SU-DHL-6 (cell line): ENCODE measurements at regions not wholly inside any gene's neighbourhood (a gene's known extent, or its start where the extent isn't known, plus 50 kb on each side); places are given as distances from the start of the nearest gene placed in this dataset.

Experiments used
- H2AFZ ChIP-seq: fragments of 200-600 bp; sonication (generic); 2 replicates; pipeline ENCODE4 v1.6.1; 2014; ENCODE audit warnings: low read depth, mild to moderate bottlenecking, moderate library complexity, mixed read lengths, antibody characterized with exemption, low read length; ENCODE audit not compliant: severe bottlenecking
- H3F3A ChIP-seq: fragments of 200-600 bp; shearing (Covaris generic); 2 replicates; pipeline ENCODE4 v1.6.0; 2016; ENCODE audit warnings: antibody characterized with exemption, mild to moderate bottlenecking; ENCODE audit not compliant: insufficient read depth
- H3K27ac ChIP-seq: fragments of 200-600 bp; sonication (generic); 2 replicates; pipeline ENCODE4 v1.5.1; 2016; ENCODE audit warnings: low read depth, mild to moderate bottlenecking, low read length, moderate library complexity, mixed read lengths
- H3K27me3 ChIP-seq: fragments of 200-600 bp; sonication (generic), shearing (Covaris generic); 2 replicates; pipeline ENCODE4 v1.6.0; 2014; ENCODE audit warnings: mild to moderate bottlenecking, low read length
- H3K36me3 ChIP-seq: fragments of 200-600 bp; sonication (generic); 2 replicates; pipeline ENCODE4 v1.6.1; 2014; ENCODE audit warnings: mild to moderate bottlenecking, low read length, mixed read lengths
- H3K4me2 ChIP-seq: fragments of 300-600, 200-600 bp; shearing (Covaris generic), sonication (generic); 2 replicates; pipeline ENCODE4 v1.6.0; 2014; ENCODE audit warnings: low read length, low read depth, mild to moderate bottlenecking; ENCODE audit not compliant: poor library complexity, severe bottlenecking
- H3K4me3 ChIP-seq: fragments of 200-600 bp; sonication (generic); 2 replicates; pipeline ENCODE4 v1.5.1; 2014; ENCODE audit warnings: antibody characterized with exemption, low read length, mild to moderate bottlenecking, mixed read lengths; ENCODE audit not compliant: insufficient read depth, poor library complexity, severe bottlenecking
- H3K79me2 ChIP-seq: fragments of 200-600 bp; sonication (generic); 2 replicates; pipeline ENCODE4 v1.6.1; 2014; ENCODE audit warnings: mild to moderate bottlenecking, low read length, moderate library complexity; ENCODE audit not compliant: insufficient read depth
- H3K9ac ChIP-seq: fragments of 200-600 bp; sonication (generic); 2 replicates; pipeline ENCODE4 v1.7.0; 2014; ENCODE audit warnings: mild to moderate bottlenecking, low read length
- H3K9me2 ChIP-seq: fragments of 200-600 bp; sonication (generic); replicated peaks from 2 replicates; pipeline ENCODE4 v1.6.1; 2014; ENCODE audit warnings: low read length; ENCODE audit not compliant: insufficient read depth
- H3K9me3 ChIP-seq: fragments of 200-600 bp; sonication (generic); 2 replicates; pipeline ENCODE4 v1.6.1; 2014; ENCODE audit warnings: low read length, mixed read lengths; ENCODE audit not compliant: insufficient read depth
- H4K20me1 ChIP-seq: fragments of 200-600 bp; sonication (generic); 2 replicates; pipeline ENCODE4 v1.6.1; 2014; ENCODE audit warnings: low read depth, mild to moderate bottlenecking, antibody characterized with exemption, low read length, moderate library complexity, mixed read lengths
- EZH2phosphoT487 ChIP-seq: fragments of 200-600 bp; sonication (generic), shearing (Covaris generic); conservative IDR thresholded peaks from 2 replicates; pipeline ENCODE4 v1.6.1; 2018; ENCODE audit warnings: mild to moderate bottlenecking, antibody characterized with exemption, low read length, moderate library complexity, mixed read lengths
- TF ChIP-seq, protein P1 (sequence below): fragments of 200-600 bp; sonication (generic); IDR thresholded peaks from one replicate; pipeline ENCODE4 v1.5.1; 2017; ENCODE audit warnings: antibody characterized with exemption, mild to moderate bottlenecking, low read length, moderate library complexity; ENCODE audit not compliant: insufficient read depth, poor library complexity, severe bottlenecking

DNA sequence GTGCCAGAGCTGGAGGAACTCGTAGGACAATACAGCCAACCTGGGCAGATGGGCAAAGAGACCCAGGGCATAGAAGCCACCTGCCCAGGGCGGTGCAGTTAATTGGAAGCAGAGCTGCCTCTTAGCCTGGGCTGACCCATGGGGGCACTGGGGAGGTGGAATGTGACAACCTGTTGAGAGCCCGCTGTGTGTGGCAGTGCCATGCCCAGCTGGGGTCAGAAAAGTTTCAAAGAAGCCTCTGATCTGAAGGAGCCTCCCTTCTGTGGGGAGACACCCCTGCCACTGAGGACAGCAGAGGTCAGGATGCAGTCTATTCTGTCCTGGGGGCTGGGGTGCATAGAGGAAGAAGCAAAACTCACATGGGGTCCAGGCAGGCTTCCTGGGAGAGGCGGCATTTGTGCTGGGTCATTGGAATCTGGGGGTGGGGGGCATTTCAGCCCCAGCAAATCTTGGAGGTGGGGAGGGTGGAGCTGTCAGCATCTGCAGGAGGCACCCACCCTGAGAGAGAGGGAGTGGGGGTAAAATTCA, 176.1 kb upstream of the CIBAR2 start:
- H3K27ac ChIP-seq: no peak overlapping the region
- TF ChIP-seq EZH2phosphoT487: no peak
- TF ChIP-seq, protein P1, sequence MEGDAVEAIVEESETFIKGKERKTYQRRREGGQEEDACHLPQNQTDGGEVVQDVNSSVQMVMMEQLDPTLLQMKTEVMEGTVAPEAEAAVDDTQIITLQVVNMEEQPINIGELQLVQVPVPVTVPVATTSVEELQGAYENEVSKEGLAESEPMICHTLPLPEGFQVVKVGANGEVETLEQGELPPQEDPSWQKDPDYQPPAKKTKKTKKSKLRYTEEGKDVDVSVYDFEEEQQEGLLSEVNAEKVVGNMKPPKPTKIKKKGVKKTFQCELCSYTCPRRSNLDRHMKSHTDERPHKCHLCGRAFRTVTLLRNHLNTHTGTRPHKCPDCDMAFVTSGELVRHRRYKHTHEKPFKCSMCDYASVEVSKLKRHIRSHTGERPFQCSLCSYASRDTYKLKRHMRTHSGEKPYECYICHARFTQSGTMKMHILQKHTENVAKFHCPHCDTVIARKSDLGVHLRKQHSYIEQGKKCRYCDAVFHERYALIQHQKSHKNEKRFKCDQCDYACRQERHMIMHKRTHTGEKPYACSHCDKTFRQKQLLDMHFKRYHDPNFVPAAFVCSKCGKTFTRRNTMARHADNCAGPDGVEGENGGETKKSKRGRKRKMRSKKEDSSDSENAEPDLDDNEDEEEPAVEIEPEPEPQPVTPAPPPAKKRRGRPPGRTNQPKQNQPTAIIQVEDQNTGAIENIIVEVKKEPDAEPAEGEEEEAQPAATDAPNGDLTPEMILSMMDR: no peak
- no peaks in the 10 kb centered on the region for H3F3A ChIP-seq
- H3K79me2 ChIP-seq: no peaks in the 10 kb centered on the region
- no peaks in the 10 kb centered on the region for H3K9me2 ChIP-seq
- H3K27me3 ChIP-seq: no peaks in the 10 kb centered on the region
- no peaks in the 10 kb centered on the region for H3K9me3 ChIP-seq
- H3K9ac ChIP-seq: no peak overlapping the region
- H2AFZ ChIP-seq: no peak overlapping the region
- no peak overlapping the region for H3K4me2 ChIP-seq
- no peak overlapping the region for H3K4me3 ChIP-seq
- H3K36me3 ChIP-seq: no peaks in the 10 kb centered on the region
- no peaks in the 10 kb centered on the region for H4K20me1 ChIP-seq

DNA sequence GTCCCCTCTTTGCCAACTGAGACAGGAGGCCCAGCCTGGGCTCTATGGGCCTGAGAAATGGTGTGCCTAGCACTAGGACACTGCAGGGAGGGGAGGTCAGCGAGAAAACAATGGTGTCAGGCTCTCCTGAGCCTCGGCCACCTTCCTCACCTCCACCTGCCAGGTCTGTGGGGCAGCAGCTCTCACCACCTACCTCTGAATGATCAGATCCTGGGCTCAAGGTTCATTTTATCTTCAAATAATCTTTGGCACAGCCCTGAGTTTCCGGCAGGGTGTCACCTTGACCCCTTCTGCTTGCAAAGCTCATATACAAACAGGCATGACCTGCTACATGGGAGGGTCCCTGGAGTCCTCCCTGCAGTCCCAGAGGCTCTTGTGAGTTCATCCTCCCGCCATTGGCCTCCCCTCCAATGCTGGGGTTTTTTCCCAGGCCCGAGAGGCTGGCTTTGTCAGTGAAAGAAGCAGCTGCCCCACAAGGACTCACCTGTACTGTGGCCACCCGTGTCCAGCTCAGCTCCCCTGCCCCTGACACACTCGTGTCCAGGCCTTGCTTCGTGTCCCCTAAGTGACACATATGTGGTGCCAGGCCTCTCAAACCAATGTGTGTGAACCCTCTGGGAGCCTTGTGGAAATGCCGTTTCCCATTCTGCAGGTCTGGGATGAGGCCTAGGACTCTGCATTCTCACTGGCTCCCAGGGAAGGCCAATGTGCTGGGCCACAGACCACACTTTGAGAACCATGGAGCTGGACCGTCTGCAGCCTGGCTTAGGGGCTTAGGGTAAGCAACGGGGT, 176.8 kb upstream of the CIBAR2 start:
- H3K27ac ChIP-seq: no peak overlapping the region
- no peaks in the 10 kb centered on the region for H3K27me3 ChIP-seq
- H3K36me3 ChIP-seq: no peaks in the 10 kb centered on the region
- no peak overlapping the region for H3K9ac ChIP-seq
- H3K4me2 ChIP-seq: no peak overlapping the region
- H3K9me3 ChIP-seq: no peaks in the 10 kb centered on the region
- H4K20me1 ChIP-seq: no peaks in the 10 kb centered on the region
- H2AFZ ChIP-seq: no peak overlapping the region
- H3K9me2 ChIP-seq: no peaks in the 10 kb centered on the region
- H3F3A ChIP-seq: no peaks in the 10 kb centered on the region
- H3K4me3 ChIP-seq: no peak overlapping the region
- no peaks in the 10 kb centered on the region for H3K79me2 ChIP-seq
- TF ChIP-seq, protein P1: no peak
- no peak for TF ChIP-seq EZH2phosphoT487

DNA sequence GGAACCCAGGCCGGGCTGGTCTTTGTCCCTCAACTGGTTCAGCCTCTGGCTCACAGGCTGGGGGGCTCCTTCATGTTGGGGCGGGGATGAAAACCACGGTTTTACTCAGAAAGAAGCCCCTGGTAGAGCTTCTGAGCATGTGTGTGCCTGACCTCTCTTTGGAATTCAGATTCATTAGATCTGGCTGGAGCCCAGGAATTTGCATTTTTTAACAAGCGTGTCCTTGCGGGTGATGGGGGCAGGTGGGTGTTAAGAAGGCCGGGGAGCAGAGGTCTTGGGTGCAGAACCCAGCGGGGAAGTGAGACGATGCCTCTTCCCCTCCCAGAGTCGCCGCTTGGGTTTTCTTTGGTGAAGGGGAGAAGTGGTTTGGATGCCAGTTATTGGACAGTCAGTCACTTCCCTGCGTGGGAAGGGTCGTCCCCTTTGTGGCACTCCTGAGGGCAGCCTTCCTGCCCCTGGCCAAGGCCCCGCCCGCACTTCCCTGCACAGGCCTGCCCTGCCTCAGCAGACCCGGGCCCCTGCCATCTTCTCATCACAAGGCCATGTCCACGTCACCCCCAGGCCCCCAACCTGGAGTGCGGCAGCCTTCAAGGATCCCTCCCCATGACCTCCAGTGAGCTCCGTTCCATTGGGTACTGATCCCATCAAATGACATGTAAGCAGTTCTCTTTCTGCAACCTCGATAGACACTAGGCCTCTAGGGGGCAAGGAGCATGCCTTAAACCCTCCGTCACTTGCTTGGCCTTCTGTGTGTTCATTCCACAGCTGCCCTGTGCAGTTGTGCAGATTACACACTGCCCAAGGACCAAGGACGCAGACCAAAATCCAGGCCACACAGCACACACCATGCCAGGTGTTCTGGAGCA, 177.7 kb upstream of the CIBAR2 start:
- H3K4me3 ChIP-seq: no peak overlapping the region
- H3K4me2 ChIP-seq: no peak overlapping the region
- no peaks in the 10 kb centered on the region for H3F3A ChIP-seq
- no peak overlapping the region for H2AFZ ChIP-seq
- no peak overlapping the region for H3K9ac ChIP-seq
- no peaks in the 10 kb centered on the region for H4K20me1 ChIP-seq
- no peaks in the 10 kb centered on the region for H3K9me3 ChIP-seq
- TF ChIP-seq EZH2phosphoT487: no peak
- TF ChIP-seq, protein P1: no peak
- H3K36me3 ChIP-seq: no peaks in the 10 kb centered on the region
- H3K27ac ChIP-seq: no peak overlapping the region
- no peaks in the 10 kb centered on the region for H3K27me3 ChIP-seq
- no peaks in the 10 kb centered on the region for H3K9me2 ChIP-seq
- no peaks in the 10 kb centered on the region for H3K79me2 ChIP-seq
